ENCODE measurements at regions not wholly inside any gene's neighbourhood (a gene's known extent, or its start where the extent isn't known, plus 50 kb on each side); places are given as distances from the start of the nearest gene placed in this dataset.

GRCh38 chr4:36775544-36775943 is 469.0 kb upstream of the NWD2 start:
- no peak overlapping the region for H3K27ac ChIP-seq
- DNase-seq = no peak
- TF ChIP-seq CTCF (IDR thresholded peaks at IDR 0.05) (no peak), POLR2A (IDR thresholded peaks at IDR 0.05) (no peak)
- no peak overlapping the region for H3K4me3 ChIP-seq
- H3K27me3 ChIP-seq = no peaks in the 10 kb centered on the region
- no peaks in the 10 kb centered on the region for H3K4me1 ChIP-seq (replicated peaks in 1 of 2)
- no peaks in the 10 kb centered on the region for H3K36me3 ChIP-seq (replicated peaks in 1 of 2)
- H3K9me3 ChIP-seq (replicated peaks in 1 of 3) = no peaks in the 10 kb centered on the region
- intact Hi-C loops (cut with DNase I) = no loop called here

GRCh38 chr4:36779601-36780000 is 464.9 kb upstream of the NWD2 start:
- Histone ChIP-seq H3K27ac (no peak overlapping the region), H3K27me3 (no peaks in the 10 kb centered on the region), H3K36me3 (replicated peaks in 1 of 2) (no peaks in the 10 kb centered on the region), H3K4me3 (no peak overlapping the region), H3K4me1 (replicated peaks in 1 of 2) (no peaks in the 10 kb centered on the region), H3K9me3 (replicated peaks in 1 of 3) (no peaks in the 10 kb centered on the region)
- WGBS, 4 donors = 86 to 100% (median 89%) methylated on average over 1 of the region's 1 CpG
- DNase-seq = no peak
- intact Hi-C loops (cut with DNase I) = no loop called here
- TF ChIP-seq POLR2A (IDR thresholded peaks at IDR 0.05) (no peak), CTCF (IDR thresholded peaks at IDR 0.05) (no peak)

GRCh38 chr4:36785973-36786372 is 458.6 kb upstream of the NWD2 start:
- DNase-seq = no peak
- TF ChIP-seq POLR2A (IDR thresholded peaks at IDR 0.05) (no peak), CTCF (IDR thresholded peaks at IDR 0.05) (no peak)
- Histone ChIP-seq H3K36me3 (replicated peaks in 1 of 2) (no peaks in the 10 kb centered on the region), H3K27ac (no peak overlapping the region), H3K4me3 (no peak overlapping the region), H3K27me3 (no peaks in the 10 kb centered on the region), H3K9me3 (replicated peaks in 1 of 3) (no peaks in the 10 kb centered on the region), H3K4me1 (replicated peaks in 1 of 2) (no peaks in the 10 kb centered on the region)
- intact Hi-C loops (cut with DNase I) = no loop called here
- WGBS, 4 donors = 60 to 62% (median 61%) methylated on average over 3 of the region's 3 CpGs

- Histone ChIP-seq H3K4me3 (no peak overlapping the region), H3K27me3 (no peaks in the 10 kb centered on the region), H3K27ac (no peak overlapping the region), H3K4me1 (replicated peaks in 1 of 2) (no peaks in the 10 kb centered on the region), H3K9me3 (replicated peaks in 1 of 3) (no peaks in the 10 kb centered on the region), H3K36me3 (replicated peaks in 1 of 2) (no peaks in the 10 kb centered on the region)
- TF ChIP-seq CTCF (IDR thresholded peaks at IDR 0.05) (no peak), POLR2A (IDR thresholded peaks at IDR 0.05) (no peak)
- 82 to 85% (median 83%) methylated on average over 2 of the region's 2 CpGs for WGBS, 4 donors
- intact Hi-C loops (cut with DNase I) = no loop called here
- no peak for DNase-seq
Measured at GRCh38 chr4:36786519-36786918, 458.0 kb upstream of the NWD2 start.
